Stimulated activated CD8-positive, alpha-beta memory T cell treated with anti-CD3 and anti-CD28 coated beads, Interleukin-12 subunit alpha, Interleukin-12 subunit beta, amount 100 ng/mL, for 1 hour (primary cell): ENCODE measurements at regions not wholly inside any gene's neighbourhood (a gene's known extent, or its start where the extent isn't known, plus 50 kb on each side); places are given as distances from the start of the nearest gene placed in this dataset.
"Not testable (repeated sequence)": the region's sequence is repeated elsewhere in the genome, so short reads cannot be mapped to it uniquely, and the experiment has no call there.

Experiments
- DNase-seq: peaks from one replicate; pipeline ENCODE4 v3.0.0-alpha.2; 2020; ENCODE audit warnings: low read depth

- no peak for DNase-seq
Measured at GRCh38 chrX:733961-734360, 103.4 kb downstream of the SHOX start.

- DNase-seq: no peak
Measured at GRCh38 chrX:729583-730409, 99.2 kb downstream of the SHOX start.

GRCh38 chrX:729101-729500 is 98.5 kb downstream of the SHOX start:
- DNase-seq: not testable (repeated sequence)

DNA sequence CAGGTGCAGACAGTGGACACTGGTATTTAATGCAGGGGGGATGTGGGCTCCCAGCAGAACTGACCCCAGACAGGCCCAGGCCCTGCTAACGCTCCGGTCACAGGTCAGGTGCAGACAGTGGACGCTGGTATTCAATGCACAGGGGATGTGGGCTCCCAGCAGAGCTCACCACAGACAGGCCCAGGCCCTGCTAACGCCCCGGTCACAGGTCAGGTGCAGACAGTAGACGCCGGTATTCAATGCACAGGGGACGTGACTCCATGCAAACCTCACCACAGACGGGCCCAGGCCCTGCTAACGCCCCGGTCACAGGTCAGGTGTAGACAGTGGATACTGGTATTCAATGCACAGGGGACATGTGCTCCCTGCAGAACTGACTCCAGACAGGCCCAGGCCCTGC is 98.0 kb downstream of the SHOX start:
- DNase-seq: not testable (repeated sequence)

DNA sequence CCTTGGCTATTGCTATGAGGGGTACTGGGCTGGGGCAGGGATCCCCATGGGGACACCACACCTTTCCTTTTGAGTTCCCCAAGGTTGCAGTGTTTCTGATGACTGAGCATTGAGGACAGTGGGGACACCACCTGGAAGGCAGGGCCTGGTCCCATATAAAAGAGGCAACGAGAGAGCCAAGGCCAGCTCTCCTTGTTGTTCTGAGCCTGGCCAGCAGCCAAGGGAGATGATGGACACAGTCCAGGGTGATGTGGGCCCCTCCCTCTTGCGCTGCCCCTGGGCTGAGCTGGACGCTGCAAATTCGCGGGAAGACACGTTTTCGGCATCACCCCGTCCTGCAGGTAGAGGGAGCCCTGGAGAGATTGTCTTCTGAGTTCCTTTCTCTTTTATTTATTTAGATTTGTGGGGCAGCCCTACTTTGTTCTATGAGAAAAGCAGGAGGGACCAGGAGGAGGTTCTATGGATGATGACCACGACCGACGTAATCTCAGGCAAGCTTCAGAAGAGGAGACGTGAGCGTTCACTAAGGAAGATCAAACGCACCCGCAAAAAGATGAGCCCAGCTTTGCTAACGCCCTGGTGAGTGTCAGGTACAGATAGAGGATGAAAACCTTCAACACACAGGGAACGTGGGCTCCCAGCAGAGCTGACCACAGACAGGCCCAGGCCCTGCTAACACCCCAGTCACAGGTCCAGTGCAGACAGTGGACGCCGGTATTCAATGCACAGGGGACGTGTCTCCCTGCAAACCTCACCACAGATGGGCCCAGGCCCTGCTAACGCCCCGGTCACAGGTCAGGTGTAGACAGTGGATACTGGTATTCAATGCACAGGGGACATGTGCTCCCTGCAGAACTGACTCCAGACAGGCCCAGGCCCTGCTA is 97.4 kb downstream of the SHOX start:
- DNase-seq: no peak

DNA sequence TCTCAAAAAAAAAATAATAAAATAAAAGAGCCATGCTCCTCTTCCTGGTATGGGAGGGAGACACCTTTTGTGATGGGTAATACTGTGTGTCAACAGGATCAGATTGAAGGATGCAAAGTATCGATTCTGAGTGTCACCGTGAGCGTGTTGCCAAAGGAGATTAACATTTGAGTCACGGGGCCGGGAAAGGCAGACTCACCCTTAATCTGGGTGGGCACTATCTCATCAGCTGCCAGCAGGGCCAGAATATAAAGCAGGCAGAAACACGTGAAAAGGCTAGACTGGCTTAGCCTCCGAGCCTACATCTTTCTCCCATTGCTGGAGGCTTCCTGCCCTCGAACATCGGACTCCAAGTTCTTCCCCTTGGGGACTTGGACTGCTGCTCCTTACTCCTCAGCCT is 95.4 kb downstream of the SHOX start:
- no peak for DNase-seq

GRCh38 chrX:724256-724655 is 93.7 kb downstream of the SHOX start:
- DNase-seq: no peak

- DNase-seq: no peak
Measured at GRCh38 chrX:723781-724180, 93.2 kb downstream of the SHOX start.

- DNase-seq: no peak
Measured at GRCh38 chrX:721354-721753, 90.8 kb downstream of the SHOX start.

GRCh38 chrX:720825-721224 is 90.2 kb downstream of the SHOX start:
- no peak for DNase-seq

- no peak for DNase-seq
Measured at GRCh38 chrX:720250-720649, 89.7 kb downstream of the SHOX start.

DNA sequence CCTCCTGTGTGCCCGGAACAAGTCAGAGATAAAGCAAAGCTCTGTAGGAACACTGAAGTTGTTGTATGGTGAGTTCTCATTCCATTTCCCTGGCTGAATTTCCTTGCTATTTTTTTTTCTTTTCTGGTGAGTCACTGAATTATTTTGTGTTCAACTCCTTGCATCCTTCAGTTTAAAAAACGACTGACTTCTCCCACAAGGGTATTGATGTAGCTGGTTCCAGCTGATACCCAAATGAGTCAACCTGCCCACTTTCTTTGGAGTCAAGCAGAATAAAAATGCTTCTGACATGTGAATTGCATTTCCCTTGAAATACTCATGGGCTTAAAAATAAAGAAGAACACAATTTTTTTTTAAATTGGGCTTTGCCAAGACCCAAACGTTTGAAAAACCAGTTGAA is 85.5 kb downstream of the SHOX start:
- no peak for DNase-seq

GRCh38 chrX:714131-714530 is 83.5 kb downstream of the SHOX start:
- no peak for DNase-seq
